ENCODE measurements at regions not wholly inside any gene's neighbourhood (a gene's known extent, or its start where the extent isn't known, plus 50 kb on each side); places are given as distances from the start of the nearest gene placed in this dataset.

- H3K27ac Mint-ChIP-seq, result peak overlapping the region; percentile 6
- H3K4me3 Mint-ChIP-seq, result no peak overlapping the region
- peaks cover 8% of the 10 kb centered on the region for H3K4me1 Mint-ChIP-seq
These were observed 278.1 kb upstream of the P2RY1 start for GRCh38 chr3:152556731-152557254.

DNA sequence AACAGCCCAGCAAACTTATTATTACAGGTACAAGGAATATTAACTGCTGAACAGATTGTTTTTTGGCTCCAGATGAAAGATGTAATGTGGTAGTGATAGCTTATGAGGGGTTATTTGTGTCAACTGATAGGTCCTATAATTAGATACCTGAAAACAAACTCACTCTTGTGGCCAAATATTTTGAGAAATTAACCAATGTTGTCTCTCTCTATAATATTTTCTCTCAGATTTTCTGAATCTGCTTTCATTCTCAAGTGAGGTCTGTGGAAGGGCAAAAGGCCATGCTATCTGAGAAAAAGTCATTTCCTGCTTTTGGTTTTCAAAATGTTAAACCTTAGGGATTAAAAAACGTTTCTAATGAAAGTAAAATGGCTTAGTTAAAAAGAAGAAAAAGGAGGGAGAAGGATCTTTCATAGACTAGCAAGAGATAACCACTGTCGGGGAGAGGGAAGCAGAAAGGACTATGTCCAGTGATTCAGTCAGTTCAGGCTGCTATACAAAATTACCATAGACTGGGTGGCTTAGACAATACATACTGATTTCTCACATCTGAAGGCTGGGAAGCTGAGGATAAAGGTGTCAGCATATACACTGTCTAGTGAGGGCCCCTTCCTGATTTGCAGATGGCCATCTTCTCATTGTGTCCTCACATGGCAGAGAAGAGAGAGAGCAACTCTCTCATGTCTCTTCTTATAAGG, 277.5 kb upstream of the P2RY1 start:
- H3K9me3 Mint-ChIP-seq, result no peaks in the 10 kb centered on the region
- no peaks in the 10 kb centered on the region for H3K36me3 Mint-ChIP-seq
- no peak for ATAC-seq
- H3K27me3 Mint-ChIP-seq, result peaks cover 10% of the 10 kb centered on the region
- H3K4me3 Mint-ChIP-seq, result no peak overlapping the region
- peak overlapping the region; percentile 6 for H3K27ac Mint-ChIP-seq
- peaks cover 8% of the 10 kb centered on the region for H3K4me1 Mint-ChIP-seq

More at GRCh38 chr3:152556731-152557254, 278.1 kb upstream of the P2RY1 start:
- Mint-ChIP-seq H3K27me3 (peaks cover 10% of the 10 kb centered on the region), H3K36me3 (no peaks in the 10 kb centered on the region), H3K9me3 (no peaks in the 10 kb centered on the region)
- ATAC-seq, result peak; percentile 34

- no peak for ATAC-seq
- H3K27me3 Mint-ChIP-seq, result peaks cover 1% of the 10 kb centered on the region
- H3K4me1 Mint-ChIP-seq, result peaks cover 8% of the 10 kb centered on the region
- no peaks in the 10 kb centered on the region for H3K9me3 Mint-ChIP-seq
- no peaks in the 10 kb centered on the region for H3K36me3 Mint-ChIP-seq
- no peak overlapping the region for H3K27ac Mint-ChIP-seq
- no peak overlapping the region for H3K4me3 Mint-ChIP-seq
These were observed 276.5 kb upstream of the P2RY1 start for GRCh38 chr3:152558386-152558785.

DNA sequence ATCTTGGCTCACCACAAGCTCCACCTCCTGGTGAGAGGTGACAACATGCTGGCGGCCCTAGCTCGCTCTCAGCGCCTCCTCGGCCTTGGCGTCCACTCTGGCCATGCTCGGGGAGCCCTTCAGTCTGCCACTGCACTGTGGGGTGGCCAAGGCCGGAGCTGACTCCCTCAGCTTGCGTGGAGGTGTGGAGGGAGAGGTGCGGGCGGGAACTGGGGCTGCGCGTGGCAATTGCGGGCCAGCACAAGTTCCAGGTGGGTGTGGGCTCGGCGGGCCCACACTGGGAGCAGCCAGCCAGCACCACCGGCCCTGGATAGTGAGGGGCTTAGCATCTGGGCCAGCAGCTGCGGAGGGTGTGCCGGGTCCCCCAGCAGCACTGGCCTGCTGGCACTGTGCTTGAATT, 275.7 kb upstream of the P2RY1 start:
- H3K27ac Mint-ChIP-seq, result no peak overlapping the region
- ATAC-seq, result no peak

GRCh38 chr3:152564459-152564858, 270.5 kb upstream of the P2RY1 start:
- no peak overlapping the region for H3K4me3 Mint-ChIP-seq
- H3K4me1 Mint-ChIP-seq, result no peaks in the 10 kb centered on the region
- H3K36me3 Mint-ChIP-seq, result no peaks in the 10 kb centered on the region
- H3K9me3 Mint-ChIP-seq, result no peaks in the 10 kb centered on the region
- no peak overlapping the region for H3K27ac Mint-ChIP-seq
- no peak for ATAC-seq
- H3K27me3 Mint-ChIP-seq, result peaks cover 15% of the 10 kb centered on the region

More for the DNA sequence above, 275.7 kb upstream of the P2RY1 start:
- no peaks in the 10 kb centered on the region for H3K9me3 Mint-ChIP-seq
- H3K27me3 Mint-ChIP-seq, result no peaks in the 10 kb centered on the region
- H3K36me3 Mint-ChIP-seq, result no peaks in the 10 kb centered on the region
- H3K4me1 Mint-ChIP-seq, result peaks cover 8% of the 10 kb centered on the region
- no peak overlapping the region for H3K4me3 Mint-ChIP-seq

GRCh38 chr3:152574461-152575079, 260.4 kb upstream of the P2RY1 start:
- ATAC-seq, result peak; percentile 62
- no peaks in the 10 kb centered on the region for H3K27me3 Mint-ChIP-seq
- no peak overlapping the region for H3K27ac Mint-ChIP-seq
- H3K36me3 Mint-ChIP-seq, result no peaks in the 10 kb centered on the region
- no peak overlapping the region for H3K4me3 Mint-ChIP-seq
- H3K4me1 Mint-ChIP-seq, result peaks cover 9% of the 10 kb centered on the region
- no peaks in the 10 kb centered on the region for H3K9me3 Mint-ChIP-seq

DNA sequence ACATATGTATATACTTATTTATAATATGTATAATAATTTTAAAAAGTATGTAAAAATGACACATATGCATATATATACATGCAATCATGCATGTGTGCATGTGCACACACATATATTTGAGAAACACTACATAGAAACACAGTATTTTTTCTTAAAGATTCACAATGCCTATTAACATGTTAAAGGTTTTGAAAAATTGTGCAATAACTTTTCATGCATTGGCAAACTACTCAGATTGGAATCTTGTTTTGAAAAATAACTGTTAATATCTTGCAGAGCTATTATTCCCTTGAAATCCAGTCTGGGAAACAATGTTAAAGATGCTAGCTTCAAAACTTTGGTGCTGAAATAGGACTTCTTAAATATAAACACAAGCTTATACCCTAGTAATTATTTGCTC, 256.2 kb upstream of the P2RY1 start:
- no peaks in the 10 kb centered on the region for H3K36me3 Mint-ChIP-seq
- ATAC-seq, result no peak
- no peak overlapping the region for H3K4me3 Mint-ChIP-seq
- H3K4me1 Mint-ChIP-seq, result peaks cover 7% of the 10 kb centered on the region
- no peak overlapping the region for H3K27ac Mint-ChIP-seq
- no peaks in the 10 kb centered on the region for H3K9me3 Mint-ChIP-seq
- H3K27me3 Mint-ChIP-seq, result peaks cover 11% of the 10 kb centered on the region

DNA sequence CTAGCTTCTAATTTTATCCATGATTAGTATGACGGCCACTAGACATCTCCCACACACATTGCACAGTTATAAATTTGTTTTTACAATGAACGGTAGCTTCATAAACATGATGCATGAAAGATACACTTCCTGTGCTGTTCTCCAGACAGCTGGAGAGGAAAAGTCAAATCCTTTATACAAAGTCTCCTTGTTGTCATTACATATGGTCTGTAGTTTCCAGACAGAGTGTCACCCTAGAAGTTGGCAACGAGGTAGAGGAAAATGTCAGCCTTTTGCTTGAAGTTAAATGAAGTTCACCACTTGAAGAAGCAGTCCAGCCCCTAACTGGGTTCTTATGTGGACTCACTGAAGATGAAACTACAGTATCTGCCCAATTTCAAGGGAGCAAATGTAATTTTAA, 253.0 kb upstream of the P2RY1 start:
- Mint-ChIP-seq H3K27me3 (peaks cover 11% of the 10 kb centered on the region), H3K36me3 (no peaks in the 10 kb centered on the region), H3K27ac (no peak overlapping the region), H3K9me3 (no peaks in the 10 kb centered on the region), H3K4me3 (no peak overlapping the region), H3K4me1 (no peaks in the 10 kb centered on the region)
- no peak for ATAC-seq

DNA sequence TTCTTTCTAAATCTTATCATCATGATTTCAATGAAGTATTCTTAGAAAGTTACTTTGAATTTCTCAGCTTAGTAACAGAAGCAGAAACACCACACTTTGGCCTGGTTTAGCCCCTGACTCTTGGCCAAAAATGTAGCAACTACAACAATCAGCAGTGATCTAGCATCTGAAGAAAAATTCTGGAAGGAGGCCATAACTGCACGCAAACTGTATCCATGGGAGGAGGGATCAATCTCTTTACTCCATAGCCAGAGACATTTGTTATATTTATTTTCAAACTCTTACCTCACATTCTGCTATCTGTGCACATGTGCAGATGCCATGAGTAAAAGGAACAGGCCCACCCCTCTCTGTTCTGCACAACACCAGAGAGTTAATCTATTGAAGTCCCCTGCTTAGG, 251.0 kb upstream of the P2RY1 start:
- Mint-ChIP-seq H3K27ac (no peak overlapping the region), H3K9me3 (no peaks in the 10 kb centered on the region), H3K4me1 (no peaks in the 10 kb centered on the region), H3K36me3 (no peaks in the 10 kb centered on the region), H3K4me3 (no peak overlapping the region), H3K27me3 (peaks cover 11% of the 10 kb centered on the region)
- ATAC-seq, result no peak

- Mint-ChIP-seq H3K4me1 (no peaks in the 10 kb centered on the region), H3K36me3 (no peaks in the 10 kb centered on the region), H3K4me3 (no peak overlapping the region), H3K9me3 (no peaks in the 10 kb centered on the region), H3K27me3 (no peaks in the 10 kb centered on the region), H3K27ac (no peak overlapping the region)
- ATAC-seq, result no peak
These were observed 248.0 kb upstream of the P2RY1 start for GRCh38 chr3:152586974-152587373.

- no peak for ATAC-seq
- Mint-ChIP-seq H3K4me3 (no peak overlapping the region), H3K27ac (no peak overlapping the region), H3K27me3 (no peaks in the 10 kb centered on the region), H3K4me1 (peaks cover under 1% of the 10 kb centered on the region), H3K36me3 (peaks cover under 1% of the 10 kb centered on the region), H3K9me3 (no peaks in the 10 kb centered on the region)
These were observed 247.1 kb upstream of the P2RY1 start for GRCh38 chr3:152587861-152588260.

DNA sequence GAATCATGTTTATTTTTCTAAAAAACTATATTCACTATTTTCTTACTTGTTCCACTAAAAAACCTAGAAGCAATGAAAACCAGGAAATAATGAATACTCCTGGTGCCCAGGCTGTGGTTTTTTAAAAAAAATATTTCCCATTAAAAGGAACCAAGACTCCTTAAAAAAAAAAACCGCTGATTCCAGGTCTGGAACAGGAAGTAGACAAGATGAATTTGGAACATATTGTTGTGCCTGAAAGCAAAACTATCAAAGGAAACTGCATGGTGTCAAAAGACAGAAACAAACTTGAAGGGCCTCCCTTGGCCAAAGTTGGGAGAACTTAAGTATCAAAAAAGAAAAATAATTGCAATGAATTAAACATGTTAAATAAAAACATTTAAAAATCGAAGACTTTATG, 245.3 kb upstream of the P2RY1 start:
- Mint-ChIP-seq H3K4me3 (no peak overlapping the region), H3K9me3 (peaks cover 4% of the 10 kb centered on the region), H3K4me1 (peaks cover 7% of the 10 kb centered on the region), H3K27me3 (no peaks in the 10 kb centered on the region), H3K27ac (no peak overlapping the region), H3K36me3 (peaks cover 6% of the 10 kb centered on the region)
- ATAC-seq, result no peak

DNA sequence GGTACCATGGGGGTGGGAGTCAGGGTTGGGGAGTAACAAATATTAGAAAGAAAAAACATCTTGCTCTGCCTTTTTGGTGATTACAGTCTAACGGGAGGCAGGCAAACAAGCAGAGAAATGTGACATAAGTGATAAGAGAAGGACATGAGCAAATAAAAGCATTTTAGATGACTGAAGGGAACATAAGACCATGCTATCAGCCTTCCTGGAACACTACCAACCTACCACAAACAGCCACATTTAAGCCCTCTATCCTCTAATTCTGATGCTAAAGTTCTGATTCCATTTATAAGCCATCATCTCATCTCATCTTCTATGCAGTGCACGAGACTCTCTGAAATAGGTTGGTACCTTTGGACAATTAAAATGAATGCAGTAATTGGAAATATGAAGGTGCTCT, 243.4 kb upstream of the P2RY1 start:
- Mint-ChIP-seq H3K36me3 (peaks cover 6% of the 10 kb centered on the region), H3K27me3 (no peaks in the 10 kb centered on the region), H3K4me1 (peaks cover 13% of the 10 kb centered on the region), H3K27ac (no peak overlapping the region), H3K9me3 (peaks cover 4% of the 10 kb centered on the region), H3K4me3 (no peak overlapping the region)
- ATAC-seq, result no peak

DNA sequence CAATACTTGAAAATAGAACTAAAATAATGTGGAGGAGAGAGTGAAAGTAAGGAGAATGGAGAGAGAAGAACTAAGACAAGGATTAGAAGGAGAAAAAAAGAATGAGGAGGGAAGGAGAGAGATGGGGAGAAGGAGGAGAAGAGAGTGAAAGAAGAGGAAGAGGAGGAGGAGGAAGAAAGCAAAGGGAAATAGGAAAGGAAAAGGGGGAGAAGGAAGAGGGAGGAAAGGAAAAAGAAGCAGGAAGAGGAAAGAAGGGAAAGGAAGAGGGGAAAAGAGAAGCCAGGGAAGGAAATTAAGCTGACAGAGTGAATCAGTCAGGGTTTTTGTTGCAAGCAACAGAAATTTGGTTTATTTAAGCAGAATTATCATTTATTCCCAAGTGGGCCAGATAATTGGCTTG, 241.7 kb upstream of the P2RY1 start:
- Mint-ChIP-seq H3K27ac (peak overlapping the region; percentile 40), H3K27me3 (no peaks in the 10 kb centered on the region), H3K4me1 (peaks cover 28% of the 10 kb centered on the region), H3K9me3 (peaks cover 14% of the 10 kb centered on the region), H3K36me3 (peaks cover 18% of the 10 kb centered on the region), H3K4me3 (no peak overlapping the region)
- ATAC-seq, result no peak

DNA sequence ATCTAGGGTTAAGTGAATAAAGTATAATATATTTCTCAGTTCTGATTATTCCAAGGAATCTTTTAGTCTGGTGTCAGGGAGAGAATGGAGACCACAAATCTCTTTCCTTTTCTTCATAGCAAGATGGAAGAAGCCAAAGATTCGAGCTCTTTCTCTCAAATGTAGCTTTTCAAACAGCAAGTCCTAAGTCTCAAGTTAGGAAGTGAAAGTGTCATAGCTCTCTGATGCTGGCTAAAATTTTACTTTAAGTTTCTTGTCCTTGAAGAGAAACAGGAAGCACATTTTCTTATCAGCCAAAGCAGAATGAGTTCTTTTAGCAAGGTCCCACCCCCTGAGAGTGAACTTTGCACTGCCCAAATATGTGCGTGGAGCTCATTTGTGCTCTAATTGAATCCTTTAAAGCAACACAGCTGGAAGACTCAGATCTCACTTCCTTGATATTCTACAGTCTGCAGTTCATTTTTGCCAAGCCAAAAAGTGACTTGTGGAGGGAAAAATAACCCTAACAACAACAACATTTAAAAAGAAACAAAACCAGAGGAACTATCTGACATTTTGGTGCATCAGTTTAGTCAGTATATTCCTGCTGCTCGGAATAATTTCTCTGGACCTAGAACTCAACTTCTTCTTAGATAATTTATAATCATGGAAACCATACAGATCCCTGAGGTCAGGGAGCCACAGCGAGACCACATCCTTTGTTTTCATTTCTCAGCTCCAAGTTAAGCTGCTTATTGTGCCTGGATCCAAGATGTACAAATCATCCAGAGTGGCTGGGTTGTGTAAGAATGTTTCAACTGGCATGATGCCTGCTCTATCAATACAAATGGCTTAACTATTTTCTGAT, 238.7 kb upstream of the P2RY1 start:
- Mint-ChIP-seq H3K9me3 (peaks cover 18% of the 10 kb centered on the region), H3K4me3 (no peak overlapping the region), H3K27me3 (no peaks in the 10 kb centered on the region), H3K4me1 (peaks cover 32% of the 10 kb centered on the region), H3K36me3 (peaks cover 24% of the 10 kb centered on the region), H3K27ac (peak overlapping the region; percentile 84)
- ATAC-seq, result peak; percentile 96
